Spleen (tissue), 7 donors: ENCODE measurements at regions not wholly inside any gene's neighbourhood (a gene's known extent, or its start where the extent isn't known, plus 50 kb on each side); places are given as distances from the start of the nearest gene placed in this dataset.

Experiments
- CTCF ChIP-seq, 11 experiments: fragments of 200-600 bp in 7 of 11; fragments of 450-650 bp in 4 of 11; sonication (generic) in 4 of 11; IDR thresholded peaks in 8 of 11; conservative IDR thresholded peaks in 3 of 11; 1 replicate in 7 of 11; 2 replicates in 4 of 11; pipeline versions ENCODE4 v1.4.0 to v1.8.0; 2016 to 2021; ENCODE audit warnings: antibody characterized with exemption in 11 of 11, inconsistent platforms in 4 of 11, mild to moderate bottlenecking in 1 of 11
- POLR2A ChIP-seq, 3 donors: fragments of 450-650 bp; IDR thresholded peaks; one replicate each; pipeline ENCODE4 v1.5.1; 2017; ENCODE audit warnings: antibody characterized with exemption in 3 of 3, mild to moderate bottlenecking in 1 of 3
- donor health status: DM: no; HTN: no; CAD: no; lungs with moderate emphysema.
- donor health status: DM: no; HTN: no; CAD: no.
- donor health status: DM: no; HTN: no; CAD: no.

- TF ChIP-seq CTCF (IDR thresholded peaks at IDR 0.05 in 8 of 11, conservative IDR thresholded peaks at IDR 0.05 in 3 of 11): no peak
- no peak for TF ChIP-seq POLR2A (IDR thresholded peaks at IDR 0.05)
Measured at GRCh38 chr15:47203993-47204392, 513.3 kb upstream of the SEMA6D start.
